Osteocyte (in vitro differentiated cells): ENCODE measurements at regions not wholly inside any gene's neighbourhood (a gene's known extent, or its start where the extent isn't known, plus 50 kb on each side); places are given as distances from the start of the nearest gene placed in this dataset.

Experiments used
- DNase-seq: peaks from one replicate; pipeline ENCODE4 v3.0.0; 2021; ENCODE audit warnings: mixed read lengths; ENCODE audit not compliant: unreplicated experiment; ENCODE audit errors: extremely low spot score
- H3K27ac Mint-ChIP-seq: one replicate; pipeline ENCODE4 v1.8.0; 2021; ENCODE audit warnings: mild to moderate bottlenecking, mixed read lengths; ENCODE audit not compliant: unreplicated experiment
- H3K27me3 Mint-ChIP-seq: one replicate; pipeline ENCODE4 v1.8.0; 2021; ENCODE audit warnings: mixed read lengths; ENCODE audit not compliant: unreplicated experiment
- H3K36me3 Mint-ChIP-seq: one replicate; pipeline ENCODE4 v1.8.0; 2021; ENCODE audit warnings: mixed read lengths; ENCODE audit not compliant: unreplicated experiment
- H3K4me1 Mint-ChIP-seq: one replicate; pipeline ENCODE4 v1.8.0; 2021; ENCODE audit warnings: mixed read lengths; ENCODE audit not compliant: unreplicated experiment
- H3K4me3 Mint-ChIP-seq: one replicate; pipeline ENCODE4 v1.8.0; 2021; ENCODE audit warnings: mild to moderate bottlenecking, moderate library complexity, mixed read lengths; ENCODE audit not compliant: unreplicated experiment
- H3K9me3 Mint-ChIP-seq: one replicate; pipeline ENCODE4 v1.8.0; 2021; ENCODE audit warnings: mixed read lengths; ENCODE audit not compliant: unreplicated experiment
- CTCF ChIP-seq: fragments of 200-600 bp; sonication (generic); IDR thresholded peaks from 2 replicates; pipeline ENCODE4 v1.5.0; 2021; ENCODE audit warnings: antibody characterized with exemption, mild to moderate bottlenecking, moderate library complexity

GRCh38 chr16:65622871-65623270 is 501.0 kb upstream of the CDH11 start:
- Mint-ChIP-seq H3K27ac (no peak overlapping the region), H3K4me3 (no peak overlapping the region), H3K4me1 (no peaks in the 10 kb centered on the region), H3K9me3 (no peaks in the 10 kb centered on the region), H3K36me3 (no peaks in the 10 kb centered on the region), H3K27me3 (no peaks in the 10 kb centered on the region)
- DNase-seq: no peak
- no peak for TF ChIP-seq CTCF

- Mint-ChIP-seq H3K9me3 (no peaks in the 10 kb centered on the region), H3K27ac (no peak overlapping the region), H3K27me3 (no peaks in the 10 kb centered on the region), H3K4me1 (no peaks in the 10 kb centered on the region), H3K4me3 (no peak overlapping the region), H3K36me3 (no peaks in the 10 kb centered on the region)
- no peak for DNase-seq
- no peak for TF ChIP-seq CTCF
These were observed 500.3 kb upstream of the CDH11 start for GRCh38 chr16:65622151-65622550.

GRCh38 chr16:65621640-65622039 is 499.8 kb upstream of the CDH11 start:
- no peak for TF ChIP-seq CTCF
- no peaks in the 10 kb centered on the region for H3K36me3 Mint-ChIP-seq
- H3K27ac Mint-ChIP-seq: no peak overlapping the region
- H3K9me3 Mint-ChIP-seq: no peaks in the 10 kb centered on the region
- no peaks in the 10 kb centered on the region for H3K27me3 Mint-ChIP-seq
- DNase-seq: no peak
- H3K4me3 Mint-ChIP-seq: no peak overlapping the region
- no peaks in the 10 kb centered on the region for H3K4me1 Mint-ChIP-seq

- Mint-ChIP-seq H3K36me3 (no peaks in the 10 kb centered on the region), H3K4me1 (no peaks in the 10 kb centered on the region), H3K4me3 (no peak overlapping the region), H3K27ac (no peak overlapping the region), H3K9me3 (peaks cover 4% of the 10 kb centered on the region), H3K27me3 (peaks cover 3% of the 10 kb centered on the region)
- no peak for DNase-seq
- TF ChIP-seq CTCF: no peak
These were observed 497.7 kb upstream of the CDH11 start for GRCh38 chr16:65619606-65620005.

GRCh38 chr16:65618931-65619330 is 497.1 kb upstream of the CDH11 start:
- no peak for DNase-seq
- Mint-ChIP-seq H3K27me3 (peaks cover 3% of the 10 kb centered on the region), H3K36me3 (no peaks in the 10 kb centered on the region), H3K9me3 (peaks cover 10% of the 10 kb centered on the region), H3K4me3 (no peak overlapping the region), H3K27ac (no peak overlapping the region), H3K4me1 (no peaks in the 10 kb centered on the region)
- no peak for TF ChIP-seq CTCF
